NCI-H748 (cell line): ENCODE measurements at regions not wholly inside any gene's neighbourhood (a gene's known extent, or its start where the extent isn't known, plus 50 kb on each side); places are given as distances from the start of the nearest gene placed in this dataset.
"Not testable (repeated sequence)": the region's sequence is repeated elsewhere in the genome, so short reads cannot be mapped to it uniquely, and the experiment has no call there.

Experiments used
- DNase-seq: peaks from one replicate; lab custom pipeline; 2025; ENCODE audit not compliant: unreplicated experiment; lab: John Stamatoyannopoulos, UW

DNA sequence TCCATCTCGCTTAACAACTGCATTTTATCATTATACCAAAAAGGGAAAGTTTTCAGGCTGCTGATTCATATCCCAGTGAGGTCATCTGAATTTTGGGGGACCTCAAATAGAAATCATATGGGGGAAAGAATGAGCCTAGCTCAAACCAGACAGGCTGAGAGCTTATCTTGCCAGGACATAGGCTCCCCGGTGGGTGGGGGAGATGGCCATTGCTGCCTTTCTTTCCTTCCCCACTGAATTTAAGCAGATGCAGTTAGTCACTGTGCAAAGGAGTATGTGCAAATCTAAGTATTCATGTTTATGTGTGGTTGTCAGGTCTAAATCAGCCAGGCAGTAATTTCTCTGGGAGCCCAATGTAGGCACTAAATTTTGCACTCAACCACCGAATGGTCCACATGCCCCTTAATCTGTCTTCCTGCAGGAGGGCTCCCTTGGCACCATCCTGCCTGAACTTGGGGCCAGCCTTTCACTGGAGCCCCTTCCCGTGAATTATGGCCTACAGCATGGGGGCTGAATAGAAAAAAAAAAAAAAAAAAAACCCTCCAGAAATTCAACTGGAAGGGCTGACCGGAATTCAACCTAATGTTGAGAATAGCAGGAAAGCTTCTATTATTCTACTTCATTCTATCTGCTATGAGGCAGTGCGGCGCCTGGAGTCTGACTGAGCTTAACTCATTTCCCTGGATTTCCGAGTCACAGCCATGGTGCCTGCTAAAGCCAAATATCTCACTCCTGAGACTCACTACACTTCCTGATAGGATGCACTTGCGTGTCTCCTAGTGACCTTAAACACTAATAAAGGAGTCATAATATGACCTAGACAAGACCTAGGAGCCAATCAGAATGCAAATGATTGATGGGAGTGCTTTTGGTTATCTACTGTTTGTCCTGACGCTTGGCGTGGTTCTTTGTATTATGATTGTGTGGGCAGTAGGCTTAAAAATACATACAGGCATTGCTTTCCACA lies 161.5 kb upstream of the HEY2 start:
- DNase-seq: no peak

DNA sequence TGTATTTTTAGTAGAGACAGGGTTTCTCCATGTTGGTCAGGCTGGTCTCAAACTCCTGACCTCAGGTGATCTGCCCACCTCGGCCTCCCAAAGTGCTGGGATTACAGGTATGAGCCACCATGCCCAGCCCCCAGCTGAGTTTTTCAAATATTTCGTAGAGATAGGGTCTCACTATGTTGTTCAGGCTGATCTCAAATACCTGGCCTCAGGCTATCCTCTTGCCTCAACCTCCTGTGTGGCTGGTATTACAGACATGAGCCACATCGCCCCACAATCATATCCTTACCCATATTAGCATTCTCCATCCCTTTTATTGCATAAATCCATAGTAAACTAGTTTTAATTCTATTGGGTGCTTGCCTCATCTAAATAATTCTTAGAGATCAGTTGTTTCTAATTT lies 157.6 kb upstream of the HEY2 start:
- not testable (repeated sequence) for DNase-seq

DNA sequence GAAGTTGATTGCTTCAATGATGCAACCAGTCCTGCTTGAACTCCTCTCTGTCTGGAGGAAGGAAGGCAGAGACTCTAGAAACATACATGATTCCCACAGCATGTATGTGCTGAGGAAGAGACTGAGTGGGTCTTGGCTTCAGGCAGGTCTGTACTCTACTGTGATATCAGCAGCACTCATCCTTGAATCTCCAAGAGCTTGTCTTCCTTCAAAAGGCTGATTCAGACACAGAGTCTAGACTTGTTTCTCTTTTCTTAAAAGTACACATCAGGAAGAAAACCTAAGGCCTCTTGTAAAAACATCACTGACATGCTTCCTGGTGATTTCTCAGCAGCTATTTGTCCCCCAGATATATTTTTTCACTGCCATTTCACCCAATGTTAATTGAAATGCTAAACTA lies 155.7 kb upstream of the HEY2 start:
- DNase-seq: no peak

DNA sequence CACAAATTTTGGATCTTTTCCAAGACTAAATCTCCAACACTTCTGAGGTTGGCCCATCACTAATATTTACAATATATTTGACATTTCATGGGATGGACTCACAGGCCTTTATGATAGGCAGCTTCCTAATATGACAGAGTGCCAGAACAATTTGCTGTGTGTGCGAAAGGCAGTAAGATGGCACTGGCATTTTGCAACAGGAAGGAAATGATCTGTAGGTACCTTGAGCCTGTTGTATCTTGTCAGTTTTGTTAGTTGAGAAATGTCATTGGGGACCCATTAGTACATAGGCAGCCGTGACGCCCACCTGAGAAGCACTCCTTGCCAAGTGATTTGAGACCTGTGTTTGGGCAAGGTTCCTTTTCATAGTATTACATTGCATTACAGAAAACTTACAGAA lies 153.4 kb upstream of the HEY2 start:
- no peak for DNase-seq

DNA sequence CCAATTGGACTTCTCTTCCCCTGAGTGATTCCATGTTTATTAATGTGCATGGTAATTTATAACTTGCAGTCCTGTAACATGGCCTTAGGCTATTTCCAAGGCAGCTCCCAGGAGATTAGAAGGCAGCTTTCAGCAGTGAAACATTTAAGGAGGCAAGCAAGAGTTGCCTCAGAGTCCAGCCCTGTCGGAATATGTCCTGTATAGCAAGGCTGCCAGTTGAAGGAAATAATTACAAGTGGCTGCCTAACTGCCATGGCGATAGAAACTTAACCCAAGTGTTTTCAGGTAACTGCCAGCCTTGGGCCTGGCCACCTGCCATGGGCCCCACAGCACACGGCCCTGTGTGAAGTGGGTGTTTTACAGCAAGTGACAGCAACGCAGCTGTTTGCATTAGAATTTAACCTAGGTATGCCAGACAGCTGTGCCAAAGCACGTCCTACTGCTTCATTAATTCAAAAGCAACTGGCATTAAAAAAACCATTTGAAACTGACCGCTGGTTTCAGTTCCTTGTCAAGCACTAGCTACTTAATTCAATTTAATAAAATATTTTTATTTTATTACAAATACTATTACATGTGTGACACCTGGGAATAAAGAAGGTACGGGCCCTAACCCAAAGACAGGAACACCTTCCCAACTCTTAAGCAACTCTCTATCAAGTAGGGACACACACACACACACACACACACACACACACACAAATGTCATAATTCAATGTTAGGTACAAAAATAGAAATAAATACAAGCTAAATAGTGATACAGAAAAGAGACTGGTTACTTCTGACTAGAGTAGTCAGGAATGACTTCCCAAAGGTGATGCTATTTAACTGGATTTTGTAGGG lies 151.8 kb upstream of the HEY2 start:
- DNase-seq: peak; percentile 76

DNA sequence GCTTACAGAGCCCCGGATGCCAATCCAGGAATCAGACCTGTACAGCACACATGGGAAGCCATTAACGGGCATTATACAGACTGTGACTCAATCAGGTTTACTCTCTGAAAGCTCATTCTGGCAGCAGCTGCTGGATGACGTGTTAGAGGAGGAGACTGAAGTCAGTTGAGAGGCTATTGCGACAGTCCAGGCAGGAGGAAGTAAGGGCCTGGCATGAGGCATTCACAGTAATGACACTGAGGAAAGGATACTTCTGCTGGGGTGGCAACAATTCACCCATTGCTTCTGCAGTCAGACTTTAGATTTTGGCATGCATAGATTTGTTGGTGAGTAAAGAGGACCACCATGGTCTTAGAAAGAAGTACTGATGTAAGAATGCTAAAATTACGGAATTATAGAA lies 151.0 kb upstream of the HEY2 start:
- no peak for DNase-seq

DNA sequence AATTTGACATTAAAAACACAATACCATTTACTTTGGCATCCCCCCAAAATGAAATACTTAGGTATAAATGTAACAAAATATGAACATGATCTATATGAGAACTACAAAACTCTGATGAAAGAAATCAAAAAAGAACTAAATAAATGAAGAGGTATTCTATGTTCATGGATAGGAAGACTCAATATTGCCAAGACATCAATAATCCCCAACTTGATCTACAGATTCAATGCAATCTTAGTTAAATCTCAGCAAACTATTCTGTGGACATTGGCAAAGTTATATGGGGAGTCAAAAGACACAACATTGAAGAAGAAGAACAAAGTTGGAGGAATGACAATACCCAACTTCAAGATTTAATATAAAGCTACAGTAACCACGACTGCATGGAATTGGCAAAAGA lies 145.2 kb upstream of the HEY2 start:
- no peak for DNase-seq

DNA sequence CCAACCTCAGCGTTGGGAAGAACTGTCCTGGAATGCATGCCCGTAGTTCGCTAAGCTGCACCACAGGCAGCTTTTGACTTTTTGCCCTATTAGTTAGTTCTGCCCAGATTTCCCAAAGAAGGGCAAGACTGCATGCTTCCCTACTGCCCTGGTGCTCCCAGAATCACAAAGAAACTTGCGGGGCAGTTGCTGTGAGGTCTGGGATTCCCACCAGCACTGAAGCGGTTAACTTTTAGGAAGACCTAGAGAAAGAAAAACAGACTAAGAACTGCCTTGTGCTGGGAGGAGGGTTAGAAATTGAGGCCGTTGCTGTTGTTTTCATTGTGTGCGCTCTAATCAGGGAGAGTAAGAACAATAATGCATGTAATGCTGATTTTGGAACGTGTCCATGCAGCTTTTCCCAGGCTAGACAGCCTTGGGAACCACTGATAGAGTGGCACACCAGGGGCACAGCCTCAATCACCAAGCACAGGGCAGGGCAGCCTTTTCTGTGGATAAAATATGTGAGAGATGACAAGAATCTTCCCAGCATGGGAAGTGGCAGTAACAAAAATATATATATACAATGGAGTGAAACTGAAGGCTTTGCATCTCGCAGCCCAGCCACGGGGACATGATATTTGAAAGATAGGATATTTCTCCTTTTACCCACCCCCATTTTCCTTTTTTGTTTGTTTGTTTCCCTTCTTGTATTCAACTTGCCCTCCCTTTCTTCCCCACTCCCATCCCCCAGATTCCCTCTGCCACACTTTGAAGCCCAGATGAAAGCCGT lies 137.7 kb upstream of the HEY2 start:
- peak; percentile 83 for DNase-seq

DNA sequence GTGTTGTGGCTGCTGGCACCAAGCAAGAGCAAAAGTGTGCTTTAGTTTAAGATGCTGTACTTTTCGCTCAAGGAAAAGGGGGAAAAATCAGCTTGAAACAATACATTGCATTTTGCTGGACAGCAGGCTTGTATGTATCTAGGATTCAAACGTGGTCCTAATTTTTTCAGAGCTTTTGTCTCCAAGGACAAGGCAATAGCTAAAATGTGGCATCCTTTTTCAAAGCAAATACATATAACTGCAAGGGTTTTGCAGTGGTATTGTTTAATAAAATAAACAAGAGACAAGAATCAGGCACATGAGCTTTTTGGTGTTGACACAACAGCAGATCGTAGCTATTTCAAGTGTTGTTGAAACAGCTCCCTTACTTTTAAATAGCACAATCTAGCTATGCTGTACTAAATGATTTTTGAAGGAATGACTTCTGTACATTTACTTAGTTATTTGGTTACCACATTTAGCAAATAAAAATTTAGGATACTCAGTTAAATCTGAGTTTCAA lies 137.0 kb upstream of the HEY2 start:
- DNase-seq: peak; percentile 70

DNA sequence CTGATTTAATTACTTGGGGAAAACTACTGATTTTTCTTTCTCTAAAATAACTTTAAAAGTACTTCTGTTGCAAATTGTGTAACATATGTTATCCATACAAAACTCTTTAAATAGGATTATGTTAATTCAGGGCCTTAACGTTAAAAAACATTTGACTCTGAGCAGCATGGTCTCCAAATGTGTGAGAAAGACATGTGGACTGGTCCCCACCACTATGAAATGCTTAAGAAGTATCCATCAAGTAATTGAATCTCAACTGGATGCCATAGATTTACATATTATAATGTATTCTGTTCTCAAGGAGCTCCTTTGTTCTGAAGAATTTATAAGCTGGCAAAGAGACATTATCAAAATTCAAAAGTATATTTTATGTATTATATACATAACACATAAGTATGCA lies 130.8 kb upstream of the HEY2 start:
- no peak for DNase-seq

DNA sequence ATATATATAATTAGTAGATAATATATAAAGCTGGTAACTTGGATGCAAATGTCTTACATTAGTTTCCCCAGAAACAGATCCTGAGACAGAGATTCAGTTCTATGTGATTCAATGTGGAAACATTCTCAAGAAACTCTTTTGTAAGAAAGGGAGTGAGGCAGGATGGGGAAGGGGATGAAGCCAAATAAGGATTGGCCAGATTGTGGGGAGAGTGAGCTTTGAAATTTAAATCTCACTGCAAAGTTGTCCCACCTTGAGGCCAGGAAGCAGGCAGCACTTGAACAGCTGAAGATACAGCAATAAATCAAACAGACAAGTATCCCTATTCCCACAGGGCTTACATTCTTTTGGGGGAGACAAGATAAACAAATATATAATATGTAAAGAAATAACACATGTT lies 126.3 kb upstream of the HEY2 start:
- no peak for DNase-seq

DNA sequence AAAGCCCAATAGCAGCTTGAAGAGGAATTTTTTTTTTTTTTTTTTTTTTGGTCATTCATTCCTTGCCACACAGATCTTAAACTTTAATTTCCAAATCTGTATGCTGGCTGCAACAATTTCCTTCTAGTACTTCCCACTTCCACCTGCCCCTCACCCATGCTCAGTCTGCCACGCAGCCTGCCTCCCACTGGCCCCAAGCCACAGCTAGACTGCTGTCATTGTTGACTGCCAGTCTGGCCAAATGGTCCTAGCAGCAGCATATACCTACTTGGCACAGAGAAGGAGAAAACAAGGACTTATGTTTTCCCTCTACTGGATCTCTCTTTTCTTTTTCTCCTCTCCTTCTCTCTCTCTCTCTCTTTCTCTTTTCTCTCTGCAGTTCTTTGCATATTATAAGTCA lies 118.3 kb upstream of the HEY2 start:
- no peak for DNase-seq

DNA sequence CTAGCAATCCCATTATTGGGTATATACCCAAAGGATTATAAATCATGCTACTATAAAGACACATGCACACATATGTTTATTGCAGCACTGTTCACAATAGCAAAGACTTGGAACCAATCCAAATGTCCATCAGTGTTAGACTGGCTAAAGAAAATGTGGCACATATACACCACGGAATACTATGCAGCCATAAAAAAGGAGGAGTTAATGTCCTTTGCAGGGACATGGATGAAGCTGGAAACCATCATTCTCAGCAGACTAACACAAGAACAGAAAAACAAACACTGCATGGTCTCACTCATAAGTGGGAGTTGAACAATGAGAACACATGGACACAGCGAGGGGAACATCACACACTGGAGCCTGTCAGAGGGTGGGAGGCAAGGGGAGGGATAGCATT lies 113.4 kb upstream of the HEY2 start:
- DNase-seq: not testable (repeated sequence)

DNA sequence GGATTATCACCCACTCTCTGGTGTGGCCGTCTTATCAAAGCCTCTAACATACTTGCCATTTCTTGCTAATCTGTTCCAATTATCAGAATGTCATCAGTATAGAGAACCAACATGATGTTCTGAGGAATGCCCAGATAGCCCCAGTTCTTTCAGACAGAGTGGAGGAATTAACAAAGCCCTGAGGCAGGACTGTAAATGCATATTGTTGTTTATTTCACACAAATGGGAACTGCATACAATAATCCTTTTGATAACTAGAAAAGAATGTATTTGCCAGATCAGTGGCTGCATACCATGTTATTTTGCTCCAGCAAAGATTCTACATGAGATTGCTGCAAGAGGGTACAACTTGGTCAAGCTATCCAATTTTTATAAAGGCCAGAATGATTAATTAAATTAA lies 112.8 kb upstream of the HEY2 start:
- DNase-seq: no peak

DNA sequence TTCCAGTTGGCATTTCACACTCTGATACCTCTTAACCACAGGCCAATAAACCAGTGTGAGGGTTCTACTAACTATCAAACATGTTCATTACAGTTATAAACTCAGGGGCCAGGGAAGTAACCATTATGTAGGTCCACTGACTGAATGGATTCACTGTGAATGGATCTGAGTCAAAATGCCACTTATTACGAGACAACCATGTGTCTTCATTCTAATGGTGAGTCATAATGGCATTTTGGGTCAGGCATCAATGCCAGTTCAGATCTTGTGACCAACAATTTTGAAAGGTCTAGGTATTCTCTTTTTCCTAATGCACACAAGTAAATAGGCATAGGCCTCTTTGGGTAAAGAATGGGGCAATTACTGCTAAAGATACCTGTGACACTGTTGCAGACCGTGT lies 112.2 kb upstream of the HEY2 start:
- DNase-seq: no peak

DNA sequence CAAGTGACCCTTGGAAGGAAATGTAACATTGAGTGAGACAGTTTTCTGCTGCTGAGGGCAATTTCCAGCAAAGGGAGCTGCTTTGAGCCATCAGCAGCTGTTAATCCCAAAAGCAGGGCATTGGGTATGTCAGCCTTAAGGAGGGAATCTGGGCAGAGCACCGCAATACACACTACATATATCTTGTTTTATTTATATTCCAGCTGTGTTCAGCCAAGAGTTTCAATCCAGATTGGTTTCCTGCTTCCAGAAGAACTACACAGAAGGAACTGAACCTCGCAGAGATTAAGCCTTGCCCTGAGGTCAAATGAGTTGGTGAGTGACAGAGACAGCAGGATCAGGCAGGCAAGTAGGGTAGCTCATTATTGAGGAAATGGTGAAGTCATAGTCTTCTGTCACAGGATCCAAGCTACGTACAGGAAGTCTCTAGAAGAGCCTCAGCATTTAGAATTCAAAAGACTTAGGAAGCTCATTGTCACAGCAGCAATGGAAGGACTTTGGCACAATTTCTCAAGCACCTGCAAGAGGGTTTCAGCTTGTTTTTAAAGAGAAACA lies 109.9 kb upstream of the HEY2 start:
- no peak for DNase-seq

DNA sequence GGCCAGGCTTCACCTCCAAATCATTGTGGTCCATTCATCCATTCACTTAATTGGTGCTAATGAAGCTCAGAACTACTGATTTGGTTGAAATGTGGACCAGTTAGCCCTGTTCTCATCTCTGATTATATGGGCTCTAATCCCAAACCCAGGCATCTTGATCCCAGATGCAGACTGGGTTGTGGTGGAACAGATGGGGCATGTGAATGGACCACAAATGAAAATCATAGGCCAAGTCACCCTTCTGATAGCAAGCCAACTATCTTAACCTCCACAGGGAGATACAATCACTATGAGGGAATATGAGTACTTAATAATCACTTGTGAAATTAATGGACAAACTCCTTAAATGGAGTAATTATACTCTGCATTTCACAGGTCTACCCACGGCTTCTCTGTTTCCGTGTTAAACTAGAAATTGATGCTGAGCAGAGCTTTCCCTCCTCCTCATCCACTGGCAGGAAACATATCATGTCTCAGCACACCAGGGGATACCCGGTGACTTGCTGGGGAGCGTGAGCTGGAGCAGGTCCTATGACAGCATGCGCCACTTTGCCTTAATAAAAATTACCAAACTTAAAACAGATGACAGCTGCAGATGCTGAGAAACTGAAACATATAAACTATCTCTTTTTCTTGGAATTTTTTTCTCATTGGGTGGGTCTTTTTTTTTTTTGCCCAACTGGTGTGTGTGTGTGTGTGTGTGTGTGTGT lies 108.8 kb upstream of the HEY2 start:
- DNase-seq: no peak

DNA sequence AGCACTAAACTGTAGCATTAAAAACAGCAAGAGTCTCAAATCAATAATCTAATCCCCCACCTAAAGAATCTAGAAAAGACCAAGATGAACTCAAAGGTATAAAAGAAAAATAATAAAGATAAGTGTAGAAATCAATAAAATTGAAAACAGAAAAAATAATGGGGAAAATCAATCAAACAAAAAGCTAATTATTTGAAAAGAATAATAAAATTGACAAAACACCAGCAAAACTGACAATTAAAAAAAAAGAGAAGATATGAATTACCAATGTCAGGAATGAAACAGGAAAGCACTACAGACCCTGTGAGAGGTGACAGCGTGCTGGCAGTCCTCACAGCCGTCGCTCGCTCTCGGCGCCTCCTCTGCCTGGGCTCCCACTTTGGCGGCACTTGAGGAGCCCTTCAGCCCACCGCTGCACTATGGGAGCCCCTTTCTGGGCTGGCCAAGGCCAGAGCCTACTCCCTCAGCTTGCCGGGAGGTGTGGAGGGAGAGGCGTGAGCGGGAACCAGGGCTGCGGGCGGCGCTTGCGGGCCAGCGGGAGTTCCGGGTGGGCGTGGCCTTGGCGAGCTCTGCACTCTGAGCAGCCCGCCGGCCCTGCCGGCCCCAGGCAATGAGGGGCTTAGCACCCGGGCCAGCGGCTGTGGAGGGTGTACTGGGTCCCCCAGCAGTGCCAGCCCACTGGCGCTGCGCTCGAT lies 105.3 kb upstream of the HEY2 start:
- not testable (repeated sequence) for DNase-seq

DNA sequence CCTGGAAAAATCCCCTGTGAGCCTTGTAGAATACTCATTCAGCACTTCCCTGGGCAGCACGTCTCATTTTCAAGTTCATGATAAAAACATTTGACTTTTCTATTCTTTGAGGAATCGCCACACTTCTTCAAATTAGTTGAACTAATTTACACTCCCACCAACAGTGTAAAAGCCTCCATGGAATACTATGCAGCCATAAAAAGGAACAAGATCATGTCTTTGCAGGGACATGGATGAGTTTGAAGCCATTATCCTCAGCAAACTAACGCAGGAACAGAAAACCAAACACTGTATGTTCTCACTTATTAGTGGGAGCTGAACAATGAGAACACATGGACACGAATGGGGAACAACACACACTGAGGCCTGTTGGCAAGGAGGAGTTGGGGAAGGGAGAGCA lies 102.0 kb upstream of the HEY2 start:
- no peak for DNase-seq

DNA sequence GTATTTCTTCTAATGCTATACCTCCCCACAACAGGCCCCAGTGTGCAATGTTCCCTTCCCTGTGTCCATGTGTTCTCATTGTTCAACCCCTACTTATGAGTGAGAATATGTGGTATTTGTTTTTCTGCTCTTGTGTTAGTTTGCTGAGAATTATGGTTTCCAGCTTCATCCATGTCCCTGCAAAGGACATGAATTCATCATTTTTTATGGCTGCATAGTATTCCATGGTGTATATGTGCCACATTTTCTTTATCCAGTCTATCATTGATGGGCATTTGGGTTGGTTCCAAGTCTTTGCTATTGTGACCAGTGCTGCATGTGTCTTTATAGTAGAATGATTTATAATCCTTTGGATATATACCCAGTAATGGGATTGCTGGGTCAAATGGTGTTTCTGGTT lies 95.7 kb upstream of the HEY2 start:
- not testable (repeated sequence) for DNase-seq
